GM12874 (cell line): ENCODE measurements at regions not wholly inside any gene's neighbourhood (a gene's known extent, or its start where the extent isn't known, plus 50 kb on each side); places are given as distances from the start of the nearest gene placed in this dataset.

Source experiments
- TF ChIP-seq, protein P1 (sequence below): IDR thresholded peaks from 2 replicates; pipeline ENCODE4 v1.5.1; 2011; ENCODE audit warnings: low read depth, mild to moderate bottlenecking, control low read depth, low read length, moderate library complexity; ENCODE audit not compliant: insufficient read depth

DNA sequence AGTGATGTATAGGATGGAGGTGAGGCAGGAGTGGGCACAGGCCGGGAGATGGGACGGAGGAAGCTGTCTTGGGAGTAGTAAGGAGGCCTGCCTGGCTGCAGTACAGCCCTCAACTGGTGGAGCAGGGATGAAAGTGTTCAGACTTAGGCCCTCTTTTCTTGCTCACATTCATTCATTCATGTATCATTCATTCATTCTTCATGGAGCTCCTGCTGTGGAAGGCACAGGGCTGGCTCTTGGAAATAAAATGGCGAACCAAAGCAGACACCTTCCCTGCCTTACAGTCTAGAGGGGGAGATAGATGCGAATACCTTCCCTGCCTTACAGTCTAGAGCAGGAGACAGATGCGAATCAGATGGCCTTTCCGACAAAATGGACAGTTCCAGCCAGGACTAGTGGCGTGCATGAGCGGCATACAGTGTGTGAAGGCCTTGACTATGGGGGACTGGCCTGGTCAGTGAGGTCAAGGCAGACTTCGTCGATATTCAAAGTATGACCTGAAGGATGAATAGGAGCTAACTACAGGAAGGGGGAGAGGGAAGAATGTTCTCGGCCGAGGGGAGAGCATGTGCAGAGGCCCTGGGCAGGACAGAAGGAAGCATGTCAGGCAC is 143.2 kb upstream of the TLE3 start:
- TF ChIP-seq, protein P1, sequence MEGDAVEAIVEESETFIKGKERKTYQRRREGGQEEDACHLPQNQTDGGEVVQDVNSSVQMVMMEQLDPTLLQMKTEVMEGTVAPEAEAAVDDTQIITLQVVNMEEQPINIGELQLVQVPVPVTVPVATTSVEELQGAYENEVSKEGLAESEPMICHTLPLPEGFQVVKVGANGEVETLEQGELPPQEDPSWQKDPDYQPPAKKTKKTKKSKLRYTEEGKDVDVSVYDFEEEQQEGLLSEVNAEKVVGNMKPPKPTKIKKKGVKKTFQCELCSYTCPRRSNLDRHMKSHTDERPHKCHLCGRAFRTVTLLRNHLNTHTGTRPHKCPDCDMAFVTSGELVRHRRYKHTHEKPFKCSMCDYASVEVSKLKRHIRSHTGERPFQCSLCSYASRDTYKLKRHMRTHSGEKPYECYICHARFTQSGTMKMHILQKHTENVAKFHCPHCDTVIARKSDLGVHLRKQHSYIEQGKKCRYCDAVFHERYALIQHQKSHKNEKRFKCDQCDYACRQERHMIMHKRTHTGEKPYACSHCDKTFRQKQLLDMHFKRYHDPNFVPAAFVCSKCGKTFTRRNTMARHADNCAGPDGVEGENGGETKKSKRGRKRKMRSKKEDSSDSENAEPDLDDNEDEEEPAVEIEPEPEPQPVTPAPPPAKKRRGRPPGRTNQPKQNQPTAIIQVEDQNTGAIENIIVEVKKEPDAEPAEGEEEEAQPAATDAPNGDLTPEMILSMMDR: no peak

- TF ChIP-seq, protein P1: no peak
Observed at GRCh38 chr15:70240082-70240481, 142.4 kb upstream of the TLE3 start.

- TF ChIP-seq, protein P1: no peak
Observed at GRCh38 chr15:70238917-70239316, 141.2 kb upstream of the TLE3 start.

DNA sequence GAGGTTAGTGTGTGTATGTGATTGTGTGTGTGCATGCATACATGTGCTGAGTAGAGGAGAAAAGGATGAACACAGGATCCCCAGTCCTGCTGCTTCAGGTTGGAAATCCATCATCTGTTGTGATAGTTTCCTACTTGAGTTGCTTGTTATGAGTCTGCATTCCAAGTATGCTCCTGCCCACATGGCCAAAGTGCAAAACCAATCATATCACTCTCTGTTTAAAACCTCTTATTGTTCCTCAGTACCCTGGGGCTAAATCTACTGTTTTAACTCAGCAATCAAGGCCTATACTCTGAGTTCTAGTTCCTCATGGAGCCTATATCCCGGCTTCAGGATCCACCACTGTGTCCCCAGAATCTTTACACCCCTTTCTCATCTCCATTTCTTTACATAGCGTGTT is 139.9 kb upstream of the TLE3 start:
- TF ChIP-seq, protein P1: no peak

- TF ChIP-seq, protein P1: no peak
Observed at GRCh38 chr15:70236341-70237086, 138.8 kb upstream of the TLE3 start.

DNA sequence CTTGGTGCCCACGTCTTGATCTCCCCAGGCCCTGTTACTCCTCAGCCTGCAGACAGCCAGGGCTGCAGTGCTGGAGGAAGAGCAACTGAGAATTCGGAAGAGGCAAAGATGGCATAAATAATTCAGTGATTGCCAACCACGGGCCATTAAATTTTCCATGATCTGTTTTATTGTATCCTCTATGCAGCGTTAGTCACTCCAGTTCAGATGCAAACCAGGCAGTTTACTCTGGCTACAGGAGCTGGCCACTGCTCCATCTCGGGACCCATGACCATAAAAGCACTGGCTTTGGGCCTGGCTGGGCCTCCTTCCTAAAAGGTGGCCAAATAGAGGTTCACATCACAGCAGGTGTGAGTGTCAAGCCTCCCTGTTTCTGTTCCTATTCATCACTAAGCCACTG is 137.6 kb upstream of the TLE3 start:
- TF ChIP-seq, protein P1: no peak

DNA sequence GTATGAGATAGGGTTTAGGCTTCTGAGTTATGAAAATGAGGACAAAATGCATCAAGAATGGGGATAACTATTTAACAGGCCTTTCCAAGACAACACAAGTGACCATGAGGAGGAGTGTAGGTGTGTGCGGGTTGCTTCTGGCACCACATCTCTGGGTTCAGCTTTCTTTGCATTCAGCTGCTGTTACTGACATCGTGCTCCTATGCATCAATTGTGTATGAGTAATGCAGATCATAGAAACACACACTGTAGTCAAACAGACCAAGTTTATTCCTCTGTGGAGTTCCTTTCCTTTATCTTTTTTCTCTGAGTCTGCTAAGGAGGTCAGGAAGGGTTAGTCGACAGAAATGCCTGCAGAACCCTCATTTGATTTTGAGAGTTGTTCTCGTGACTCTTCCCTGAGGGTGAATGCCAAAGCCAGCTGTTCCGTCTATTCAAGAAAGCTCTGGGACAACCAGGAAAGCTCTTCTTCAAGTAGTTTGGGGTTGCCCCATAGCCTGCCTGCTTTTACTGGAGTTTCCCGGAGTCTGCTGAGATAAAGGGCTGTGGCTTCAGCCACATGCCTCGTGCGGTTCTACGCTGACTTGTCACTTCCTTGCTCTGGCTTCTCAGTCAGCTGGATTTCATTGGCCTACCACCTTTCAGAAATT is 136.7 kb upstream of the TLE3 start:
- TF ChIP-seq, protein P1: no peak
